ENCODE measurements at regions not wholly inside any gene's neighbourhood (a gene's known extent, or its start where the extent isn't known, plus 50 kb on each side); places are given as distances from the start of the nearest gene placed in this dataset.

DNA sequence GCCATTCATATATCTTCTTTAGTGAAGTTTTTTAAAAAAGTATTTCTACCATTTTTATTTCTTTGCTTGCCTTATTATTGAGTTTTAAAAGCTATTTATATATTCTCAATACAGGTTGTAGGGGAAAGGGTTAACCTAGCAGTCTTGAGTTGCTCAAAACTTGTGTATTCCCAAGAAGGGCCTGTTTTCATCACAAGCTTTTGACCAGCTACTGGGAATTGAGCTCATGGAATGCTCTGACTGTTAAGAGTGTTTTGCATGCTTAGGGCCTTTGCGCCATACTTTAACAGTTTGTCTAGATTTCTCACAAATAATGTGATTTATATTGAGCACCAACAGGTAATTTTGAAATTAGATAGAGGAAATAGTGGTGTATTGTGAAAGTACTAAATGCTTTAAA lies 72.0 kb upstream of the CALCR start:
- CTCF ChIA-PET = interaction anchor here (0.9 kb wide), 1 partner anchor 11 kb away, joined by 4 read pairs; no protein-coding TSS in a partner anchor
- Histone ChIP-seq H3K36me3 (ENCODE audit: control insufficient read depth in 2 of 2, extremely low read depth in 1 of 2, insufficient read depth in 2 of 2, low read length in 2 of 2) (no peaks in the 10 kb centered on the region), H3K27me3 (ENCODE audit: control insufficient read depth in 2 of 2, insufficient read depth in 2 of 2, low read length in 2 of 2) (no peaks in the 10 kb centered on the region), H3K4me2 (ENCODE audit: insufficient read depth, low read length) (no peak overlapping the region), H3K79me2 (ENCODE audit: control insufficient read depth, insufficient read depth, low read length) (no peaks in the 10 kb centered on the region), H2AFZ (ENCODE audit: low read depth, low read length) (no peak overlapping the region), H3K9ac (replicated peaks; ENCODE audit: extremely low read depth, insufficient read depth, low read length) (no peak overlapping the region), H4K20me1 (replicated peaks; ENCODE audit: control insufficient read depth, extremely low read depth, insufficient read depth, low read length) (no peaks in the 10 kb centered on the region), H3K4me1 (ENCODE audit: control insufficient read depth, extremely low read depth, insufficient read depth, low read length) (no peaks in the 10 kb centered on the region), H3K27ac (ENCODE audit: insufficient read depth, low read depth, low read length) (no peak overlapping the region), H3K4me3 (replicated peaks in 1 of 3; ENCODE audit: insufficient read depth in 1 of 3, low read depth in 1 of 3, low read length in 3 of 3) (no peak overlapping the region), H3K9me3 (replicated peaks; ENCODE audit: control insufficient read depth, insufficient read depth, low read length) (no peaks in the 10 kb centered on the region), H3K9me1 (replicated peaks; ENCODE audit: control insufficient read depth, extremely low read depth, insufficient read depth, low read length) (no peaks in the 10 kb centered on the region)
- no TSS peak for BruUV-seq (replicated peaks)
- intact Hi-C loops (cut with micrococcal nuclease) (no loop called here), dilution Hi-C loops (cut with MboI; ENCODE audit: extremely low pct_ligation_motif_present, low sequenced_read_pairs) (no loop called here)
- FAIRE-seq = no peak
- TF ChIP-seq POLR2AphosphoS5 (IDR thresholded peaks at IDR 0.05; ENCODE audit: insufficient read depth, low read depth, low read length) = no peak
- TF ChIP-seq POLR2A (IDR thresholded peaks at IDR 0.05; ENCODE audit: low read depth, low read length) = no peak
- TF ChIP-seq MYC (IDR thresholded peaks at IDR 0.05; ENCODE audit: low read depth, low read length) = no peak
- no peak for TF ChIP-seq EZH2 (IDR thresholded peaks at IDR 0.05; ENCODE audit: borderline replicate concordance, low read depth, low read length, severe bottlenecking)
- TF ChIP-seq JUN (IDR thresholded peaks at IDR 0.05; ENCODE audit: borderline replicate concordance, insufficient read depth, insufficient read length, low read depth) = no peak
- TF ChIP-seq, protein P1, sequence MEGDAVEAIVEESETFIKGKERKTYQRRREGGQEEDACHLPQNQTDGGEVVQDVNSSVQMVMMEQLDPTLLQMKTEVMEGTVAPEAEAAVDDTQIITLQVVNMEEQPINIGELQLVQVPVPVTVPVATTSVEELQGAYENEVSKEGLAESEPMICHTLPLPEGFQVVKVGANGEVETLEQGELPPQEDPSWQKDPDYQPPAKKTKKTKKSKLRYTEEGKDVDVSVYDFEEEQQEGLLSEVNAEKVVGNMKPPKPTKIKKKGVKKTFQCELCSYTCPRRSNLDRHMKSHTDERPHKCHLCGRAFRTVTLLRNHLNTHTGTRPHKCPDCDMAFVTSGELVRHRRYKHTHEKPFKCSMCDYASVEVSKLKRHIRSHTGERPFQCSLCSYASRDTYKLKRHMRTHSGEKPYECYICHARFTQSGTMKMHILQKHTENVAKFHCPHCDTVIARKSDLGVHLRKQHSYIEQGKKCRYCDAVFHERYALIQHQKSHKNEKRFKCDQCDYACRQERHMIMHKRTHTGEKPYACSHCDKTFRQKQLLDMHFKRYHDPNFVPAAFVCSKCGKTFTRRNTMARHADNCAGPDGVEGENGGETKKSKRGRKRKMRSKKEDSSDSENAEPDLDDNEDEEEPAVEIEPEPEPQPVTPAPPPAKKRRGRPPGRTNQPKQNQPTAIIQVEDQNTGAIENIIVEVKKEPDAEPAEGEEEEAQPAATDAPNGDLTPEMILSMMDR (IDR thresholded peaks at IDR 0.05; ENCODE audit: extremely low read depth in 1 of 2, insufficient read depth in 1 of 2, low read depth in 1 of 2, low read length in 2 of 2) = no peak
- TF ChIP-seq, protein P2, sequence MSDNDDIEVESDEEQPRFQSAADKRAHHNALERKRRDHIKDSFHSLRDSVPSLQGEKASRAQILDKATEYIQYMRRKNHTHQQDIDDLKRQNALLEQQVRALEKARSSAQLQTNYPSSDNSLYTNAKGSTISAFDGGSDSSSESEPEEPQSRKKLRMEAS (IDR thresholded peaks at IDR 0.05; ENCODE audit: insufficient read depth, insufficient read length) = no peak
- no peak for TF ChIP-seq FOS (IDR thresholded peaks at IDR 0.05; ENCODE audit: borderline replicate concordance, insufficient read depth, low read length)
- TF ChIP-seq GATA2 (IDR thresholded peaks at IDR 0.05; ENCODE audit: insufficient read depth, insufficient read length, low read depth, low read length) = no peak
- DNase-seq (ENCODE audit: low read depth, low spot score) = no peak
- POLR2A ChIA-PET = no interaction called here

All from endothelial cell of umbilical vein (primary cell).